Uterus (tissue), 3 donors: ENCODE measurements at regions not wholly inside any gene's neighbourhood (a gene's known extent, or its start where the extent isn't known, plus 50 kb on each side); places are given as distances from the start of the nearest gene placed in this dataset.

Experiments used
- DNase-seq, 2 donors: peaks; one replicate each; pipeline ENCODE4 v3.0.0-alpha.2; 2019 to 2020
- H3K27ac ChIP-seq, 2 donors: fragments of 200-600 bp; sonication (generic); 1 replicate in 1 of 2; 2 replicates in 1 of 2; pipeline ENCODE4 v1.5.1; 2016 to 2018
- H3K27me3 ChIP-seq, 2 donors: fragments of 200-600 bp; sonication (generic); one replicate each; pipeline ENCODE4 v1.5.1; 2018 to 2019; ENCODE audit warnings: control low read depth in 1 of 2
- H3K36me3 ChIP-seq, 2 donors: fragments of 200-600 bp; sonication (generic); one replicate each; pipeline ENCODE4 v1.5.1; 2019; ENCODE audit warnings: control low read depth in 1 of 2
- H3K4me1 ChIP-seq, 2 donors: fragments of 200-600 bp; sonication (generic); one replicate each; pipeline ENCODE4 v1.5.1; 2018 to 2019; ENCODE audit warnings: control low read depth in 1 of 2
- H3K4me3 ChIP-seq, 2 donors: fragments of 200-600 bp; sonication (generic); 1 replicate in 1 of 2; 2 replicates in 1 of 2; pipeline ENCODE4 v1.5.1; 2018 to 2019; ENCODE audit warnings: mild to moderate bottlenecking in 1 of 2
- H3K9me3 ChIP-seq, 2 donors: fragments of 200-600 bp; sonication (generic); one replicate each; pipeline ENCODE4 v1.5.1; 2019; ENCODE audit warnings: control low read depth in 1 of 2
- CTCF ChIP-seq, 4 experiments: fragments of 200-600 bp in 2 of 4; fragments of 450-650 bp in 2 of 4; sonication (generic) in 2 of 4; IDR thresholded peaks; one replicate each; pipeline ENCODE4 v1.5.1; 2016 to 2019; ENCODE audit warnings: antibody characterized with exemption in 4 of 4, mild to moderate bottlenecking in 2 of 4, moderate library complexity in 1 of 4
- POLR2A ChIP-seq, 2 donors: fragments of 450-650 bp; IDR thresholded peaks; one replicate each; pipeline ENCODE4 v1.6.1; 2016; ENCODE audit warnings: antibody characterized with exemption in 2 of 2, mild to moderate bottlenecking in 1 of 2, moderate library complexity in 1 of 2
- intact Hi-C: fragments of 100-400 bp; cut with DNase I; formaldehyde crosslinking; loops from one replicate; pipeline ENCODE4 v1.15.1; 2023; ENCODE audit warnings: low total_unique reads
- donor health status: DM: yes; HTN: yes; CAD: no.

- Histone ChIP-seq H3K4me3 (no peak overlapping the region), H3K27me3 (no peaks in the 10 kb centered on the region), H3K4me1 (no peaks in the 10 kb centered on the region), H3K27ac (no peak overlapping the region), H3K9me3 (no peaks in the 10 kb centered on the region), H3K36me3 (no peaks in the 10 kb centered on the region)
- no peak for TF ChIP-seq CTCF (IDR thresholded peaks at IDR 0.05)
- TF ChIP-seq POLR2A (IDR thresholded peaks at IDR 0.05) = no peak
- intact Hi-C loops = no loop called here
- no peak for DNase-seq
Observed at GRCh38 chr19:28377077-28377476, 835.9 kb downstream of the UQCRFS1 start.

GRCh38 chr19:28374971-28375370 lies 838.0 kb downstream of the UQCRFS1 start:
- no peak for TF ChIP-seq POLR2A (IDR thresholded peaks at IDR 0.05)
- no peak for TF ChIP-seq CTCF (IDR thresholded peaks at IDR 0.05)
- DNase-seq = no peak
- intact Hi-C loops = no loop called here
- H3K27ac ChIP-seq = no peak overlapping the region
- no peaks in the 10 kb centered on the region for H3K36me3 ChIP-seq
- H3K4me1 ChIP-seq = no peaks in the 10 kb centered on the region
- H3K9me3 ChIP-seq = no peaks in the 10 kb centered on the region
- no peak overlapping the region for H3K4me3 ChIP-seq
- H3K27me3 ChIP-seq = no peaks in the 10 kb centered on the region

GRCh38 chr19:28372576-28373247 lies 840.2 kb downstream of the UQCRFS1 start:
- no peak overlapping the region for H3K27ac ChIP-seq
- no peaks in the 10 kb centered on the region for H3K4me1 ChIP-seq
- TF ChIP-seq POLR2A (IDR thresholded peaks at IDR 0.05) (no peak), CTCF (IDR thresholded peaks at IDR 0.05) (no peak)
- DNase-seq = no peak
- H3K27me3 ChIP-seq = no peaks in the 10 kb centered on the region
- no peak overlapping the region for H3K4me3 ChIP-seq
- intact Hi-C loops = no loop called here
- H3K36me3 ChIP-seq = no peaks in the 10 kb centered on the region
- no peaks in the 10 kb centered on the region for H3K9me3 ChIP-seq

- Histone ChIP-seq H3K9me3 (no peaks in the 10 kb centered on the region), H3K36me3 (no peaks in the 10 kb centered on the region), H3K27ac (no peak overlapping the region), H3K27me3 (no peaks in the 10 kb centered on the region), H3K4me3 (no peak overlapping the region), H3K4me1 (no peaks in the 10 kb centered on the region)
- no peak for TF ChIP-seq CTCF (IDR thresholded peaks at IDR 0.05)
- intact Hi-C loops = no loop called here
- no peak for DNase-seq
Observed at GRCh38 chr19:28367146-28367545, 845.8 kb downstream of the UQCRFS1 start.

GRCh38 chr19:28363254-28363653 lies 849.7 kb downstream of the UQCRFS1 start:
- no peak for DNase-seq
- TF ChIP-seq POLR2A (IDR thresholded peaks at IDR 0.05) = no peak
- TF ChIP-seq CTCF (IDR thresholded peaks at IDR 0.05) = no peak
- Histone ChIP-seq H3K36me3 (no peaks in the 10 kb centered on the region), H3K9me3 (no peaks in the 10 kb centered on the region), H3K27me3 (no peaks in the 10 kb centered on the region), H3K4me1 (no peaks in the 10 kb centered on the region), H3K27ac (no peak overlapping the region), H3K4me3 (no peak overlapping the region)
- intact Hi-C loops = no loop called here
